ENCODE measurements at regions not wholly inside any gene's neighbourhood (a gene's known extent, or its start where the extent isn't known, plus 50 kb on each side); places are given as distances from the start of the nearest gene placed in this dataset.
A peak's percentile ranks its signal among the peaks of the same experiment; 100 is the strongest.
"Not testable (repeated sequence)": the region's sequence is repeated elsewhere in the genome, so short reads cannot be mapped to it uniquely, and the experiment has no call there.

GRCh38 chr1:234768171-234768568, 158.2 kb upstream of the IRF2BP2 start:
- H3K4me3 Mint-ChIP-seq: peak overlapping the region; percentile 76 to 80
- DNase-seq (no peak), ATAC-seq (peak; percentile 1)
- H3K9me3 Mint-ChIP-seq: peaks cover 5 to 6% of the 10 kb centered on the region in 2 donors
- no peaks in the 10 kb centered on the region for H3K27me3 Mint-ChIP-seq
- peak overlapping the region; percentile 91 to 93 for H3K27ac Mint-ChIP-seq
- peaks cover 92% of the 10 kb centered on the region for H3K4me1 Mint-ChIP-seq

DNA sequence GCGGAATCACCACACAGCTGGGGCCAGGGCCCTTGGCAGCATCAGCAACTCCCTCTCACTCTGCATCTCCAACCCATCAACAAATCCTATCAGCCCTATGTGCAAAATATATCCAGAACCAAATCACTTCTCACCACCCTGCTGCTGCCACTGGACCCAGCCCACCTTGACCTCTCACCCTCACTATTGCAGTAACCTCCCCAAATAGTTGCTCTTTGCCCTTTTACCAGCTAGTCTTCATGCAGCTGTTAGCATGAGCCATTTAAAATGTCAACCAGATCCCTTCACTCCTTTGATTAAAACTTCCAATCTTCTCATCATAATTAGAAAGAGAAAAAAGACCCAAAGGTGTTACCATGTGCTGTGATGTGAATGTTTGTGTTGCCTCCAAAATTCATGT, 155.7 kb upstream of the IRF2BP2 start:
- no peaks in the 10 kb centered on the region for H3K27me3 Mint-ChIP-seq
- no peak overlapping the region for H3K4me3 Mint-ChIP-seq
- peaks cover 0 to 5% of the 10 kb centered on the region in 2 donors for H3K9me3 Mint-ChIP-seq
- no peak for DNase-seq
- no peak overlapping the region for H3K27ac Mint-ChIP-seq
- no peak for ATAC-seq
- peaks cover 76% of the 10 kb centered on the region for H3K4me1 Mint-ChIP-seq

- no peak overlapping the region for H3K4me3 Mint-ChIP-seq
- peaks cover 0 to 5% of the 10 kb centered on the region in 2 donors for H3K9me3 Mint-ChIP-seq
- H3K4me1 Mint-ChIP-seq: peaks cover 76% of the 10 kb centered on the region
- no peak overlapping the region for H3K27ac Mint-ChIP-seq
- H3K27me3 Mint-ChIP-seq: no peaks in the 10 kb centered on the region
- ATAC-seq (no peak), DNase-seq (no peak)
Measured at GRCh38 chr1:234765181-234765580, 155.2 kb upstream of the IRF2BP2 start.

DNA sequence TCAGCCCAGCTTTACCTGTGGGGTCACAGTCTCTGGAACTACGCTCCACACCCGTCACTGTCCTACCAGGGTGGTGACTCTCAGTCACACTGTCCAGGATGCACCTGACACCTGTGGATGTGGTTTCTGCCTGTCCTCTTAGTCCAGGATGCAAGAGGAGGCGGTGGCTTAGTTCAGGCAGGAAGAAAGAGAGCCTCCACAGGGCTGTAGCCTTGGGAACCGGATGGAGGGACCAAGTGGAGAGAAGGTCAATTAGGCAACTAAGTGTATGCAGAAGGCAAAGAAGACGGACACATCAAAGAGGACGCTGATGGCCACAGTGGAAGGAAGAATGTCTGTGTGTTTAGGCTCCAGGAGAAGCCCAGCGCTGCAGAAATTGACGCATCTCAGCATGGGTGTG, 153.9 kb upstream of the IRF2BP2 start:
- ATAC-seq (no peak), DNase-seq (no peak)
- H3K4me3 Mint-ChIP-seq: no peak overlapping the region
- H3K4me1 Mint-ChIP-seq: peaks cover 76% of the 10 kb centered on the region
- peaks cover 0 to 5% of the 10 kb centered on the region in 2 donors for H3K9me3 Mint-ChIP-seq
- no peaks in the 10 kb centered on the region for H3K27me3 Mint-ChIP-seq
- peak overlapping the region in 1 of 2 donors; percentile 62 for H3K27ac Mint-ChIP-seq

DNA sequence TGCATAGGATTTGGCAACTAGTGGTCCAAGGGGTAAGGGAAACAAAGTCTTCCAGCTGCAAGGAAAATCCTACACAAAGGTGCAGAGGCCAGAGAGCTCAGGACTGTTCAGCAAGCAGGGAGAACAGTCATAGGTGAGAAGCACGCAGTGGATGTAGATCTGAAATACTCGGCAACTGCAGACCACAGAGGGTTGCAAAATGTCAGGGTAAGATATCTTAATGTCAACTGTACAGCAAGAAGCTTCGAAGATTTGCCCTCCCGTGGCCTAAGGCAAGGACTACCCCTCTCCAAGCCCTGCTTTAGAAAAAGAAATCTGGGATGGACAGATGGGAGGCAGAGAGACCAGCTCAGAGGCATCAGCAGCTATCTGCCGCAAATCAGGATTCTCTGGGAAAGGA, 153.4 kb upstream of the IRF2BP2 start:
- Mint-ChIP-seq H3K4me1 (peaks cover 76% of the 10 kb centered on the region), H3K4me3 (no peak overlapping the region), H3K27me3 (no peaks in the 10 kb centered on the region), H3K9me3 (peaks cover 0 to 5% of the 10 kb centered on the region in 2 donors), H3K27ac (no peak overlapping the region)
- ATAC-seq: no peak
- no peak for DNase-seq

GRCh38 chr1:234762127-234762526, 152.1 kb upstream of the IRF2BP2 start:
- H3K9me3 Mint-ChIP-seq, H3K27ac Mint-ChIP-seq, H3K27me3 Mint-ChIP-seq, DNase-seq, H3K4me3 Mint-ChIP-seq, ATAC-seq: not testable (repeated sequence)
- H3K4me1 Mint-ChIP-seq: peaks cover 76% of the 10 kb centered on the region

DNA sequence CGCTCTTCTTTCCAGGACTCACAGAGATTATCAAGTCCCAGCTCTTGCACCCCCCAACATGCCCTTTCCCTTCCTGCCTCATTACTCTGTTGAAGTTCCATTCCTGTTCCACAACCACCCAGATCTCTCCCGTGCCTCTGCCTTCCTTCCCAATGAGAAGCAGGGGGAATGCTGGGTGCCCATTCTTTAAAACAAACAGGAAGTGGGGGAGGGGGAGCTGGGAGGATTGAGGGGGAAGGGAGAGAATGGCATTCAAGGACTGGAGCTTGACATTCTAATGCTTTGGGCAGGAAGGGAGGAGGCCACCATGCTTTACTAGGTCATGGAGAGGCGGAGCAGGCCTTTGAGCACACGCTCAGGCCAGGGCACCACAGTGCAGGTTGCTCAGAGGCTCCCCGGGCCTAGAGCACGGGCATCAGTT, 150.3 kb upstream of the IRF2BP2 start:
- no peak overlapping the region for H3K27ac Mint-ChIP-seq
- ATAC-seq (no peak), DNase-seq (no peak)
- H3K4me1 Mint-ChIP-seq: peaks cover 78% of the 10 kb centered on the region
- H3K4me3 Mint-ChIP-seq: no peak overlapping the region
- no peaks in the 10 kb centered on the region for H3K27me3 Mint-ChIP-seq
- peaks cover 0 to 5% of the 10 kb centered on the region in 2 donors for H3K9me3 Mint-ChIP-seq

GRCh38 chr1:234759888-234760287, 149.9 kb upstream of the IRF2BP2 start:
- DNase-seq (no peak), ATAC-seq (no peak)
- Mint-ChIP-seq H3K4me1 (peaks cover 80% of the 10 kb centered on the region), H3K4me3 (no peak overlapping the region), H3K9me3 (peaks cover 0 to 5% of the 10 kb centered on the region in 2 donors), H3K27ac (peak overlapping the region in 1 of 2 donors; percentile 22), H3K27me3 (no peaks in the 10 kb centered on the region)

GRCh38 chr1:234758851-234759250, 148.9 kb upstream of the IRF2BP2 start:
- peak overlapping the region; percentile 86 to 92 for H3K27ac Mint-ChIP-seq
- DNase-seq (peak; percentile 50 to 75), ATAC-seq (peak; percentile 95)

GRCh38 chr1:234756857-234757256, 146.9 kb upstream of the IRF2BP2 start:
- no peak for DNase-seq
- no peaks in the 10 kb centered on the region for H3K27me3 Mint-ChIP-seq
- no peaks in the 10 kb centered on the region for H3K9me3 Mint-ChIP-seq
- H3K4me1 Mint-ChIP-seq: peaks cover 65% of the 10 kb centered on the region
- no peak overlapping the region for H3K27ac Mint-ChIP-seq
- ATAC-seq: no peak
- H3K4me3 Mint-ChIP-seq: peak overlapping the region in 1 of 2 donors; percentile 36

More at GRCh38 chr1:234758851-234759250, 148.9 kb upstream of the IRF2BP2 start:
- peaks cover 73% of the 10 kb centered on the region for H3K4me1 Mint-ChIP-seq
- H3K9me3 Mint-ChIP-seq: peaks cover 0 to 5% of the 10 kb centered on the region in 2 donors
- H3K4me3 Mint-ChIP-seq: peak overlapping the region; percentile 71 to 72
- no peaks in the 10 kb centered on the region for H3K27me3 Mint-ChIP-seq

- DNase-seq: no peak
- H3K4me3 Mint-ChIP-seq: peak overlapping the region in 1 of 2 donors; percentile 36
- no peaks in the 10 kb centered on the region for H3K9me3 Mint-ChIP-seq
- no peaks in the 10 kb centered on the region for H3K27me3 Mint-ChIP-seq
- H3K4me1 Mint-ChIP-seq: peaks cover 63% of the 10 kb centered on the region
- H3K27ac Mint-ChIP-seq: peak overlapping the region in 1 of 2 donors; percentile 41
- ATAC-seq: peak; percentile 13
Measured at GRCh38 chr1:234756066-234756774, 146.2 kb upstream of the IRF2BP2 start.

DNA sequence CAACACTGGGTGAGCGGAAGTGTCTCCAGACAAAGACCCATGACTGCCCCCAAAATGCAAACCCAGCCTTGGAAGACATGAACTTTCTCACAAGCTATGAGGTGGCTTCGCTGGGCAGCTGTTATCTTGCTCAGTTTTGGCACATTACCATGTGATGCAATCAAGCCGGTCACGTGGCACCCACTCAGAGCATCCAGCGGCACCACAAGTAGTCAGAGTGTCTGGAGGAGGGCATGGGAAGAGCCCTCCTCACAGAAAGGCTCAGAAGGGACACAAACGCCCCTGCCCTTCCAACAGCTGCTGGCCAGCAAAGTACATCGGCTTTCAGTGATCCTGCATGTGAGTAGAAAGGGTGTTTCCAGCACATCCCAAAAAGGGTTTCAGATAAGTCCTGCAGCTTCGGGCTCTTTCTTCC, 145.5 kb upstream of the IRF2BP2 start:
- no peak for ATAC-seq
- Mint-ChIP-seq H3K4me1 (peaks cover 55% of the 10 kb centered on the region), H3K9me3 (no peaks in the 10 kb centered on the region), H3K4me3 (no peak overlapping the region), H3K27ac (no peak overlapping the region), H3K27me3 (no peaks in the 10 kb centered on the region)
- no peak for DNase-seq

DNA sequence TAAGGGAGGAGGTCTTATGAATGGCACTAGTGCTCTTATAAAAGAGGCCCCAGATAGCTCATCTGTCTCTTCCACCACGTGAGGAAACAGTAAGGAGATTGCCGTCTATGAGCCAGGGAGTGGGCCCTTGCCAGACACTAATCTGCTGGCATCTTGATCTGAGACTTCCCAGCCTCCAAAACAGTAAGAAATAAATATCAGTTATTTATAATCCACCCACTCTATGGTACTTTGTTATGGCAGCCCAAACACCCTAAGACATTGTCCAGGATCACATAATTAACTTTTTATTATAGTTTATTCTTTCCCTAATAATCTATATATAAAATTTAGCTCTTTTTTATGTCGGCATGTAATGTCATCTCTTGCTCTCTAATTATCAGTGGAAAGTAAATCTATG, 144.0 kb upstream of the IRF2BP2 start:
- Mint-ChIP-seq H3K27ac (no peak overlapping the region), H3K4me3 (no peak overlapping the region), H3K4me1 (peaks cover 40% of the 10 kb centered on the region), H3K27me3 (no peaks in the 10 kb centered on the region), H3K9me3 (no peaks in the 10 kb centered on the region)
- no peak for DNase-seq
- no peak for ATAC-seq

- ATAC-seq: no peak
- Mint-ChIP-seq H3K27ac (no peak overlapping the region), H3K27me3 (no peaks in the 10 kb centered on the region), H3K4me1 (peaks cover 30% of the 10 kb centered on the region), H3K4me3 (no peak overlapping the region), H3K9me3 (no peaks in the 10 kb centered on the region)
- no peak for DNase-seq
Measured at GRCh38 chr1:234752927-234753326, 142.9 kb upstream of the IRF2BP2 start.

GRCh38 chr1:234751678-234752077, 141.7 kb upstream of the IRF2BP2 start:
- H3K27ac Mint-ChIP-seq: no peak overlapping the region
- no peaks in the 10 kb centered on the region for H3K27me3 Mint-ChIP-seq
- DNase-seq (no peak), ATAC-seq (no peak)
- no peak overlapping the region for H3K4me3 Mint-ChIP-seq
- H3K4me1 Mint-ChIP-seq: peaks cover 17% of the 10 kb centered on the region
- H3K9me3 Mint-ChIP-seq: no peaks in the 10 kb centered on the region

DNA sequence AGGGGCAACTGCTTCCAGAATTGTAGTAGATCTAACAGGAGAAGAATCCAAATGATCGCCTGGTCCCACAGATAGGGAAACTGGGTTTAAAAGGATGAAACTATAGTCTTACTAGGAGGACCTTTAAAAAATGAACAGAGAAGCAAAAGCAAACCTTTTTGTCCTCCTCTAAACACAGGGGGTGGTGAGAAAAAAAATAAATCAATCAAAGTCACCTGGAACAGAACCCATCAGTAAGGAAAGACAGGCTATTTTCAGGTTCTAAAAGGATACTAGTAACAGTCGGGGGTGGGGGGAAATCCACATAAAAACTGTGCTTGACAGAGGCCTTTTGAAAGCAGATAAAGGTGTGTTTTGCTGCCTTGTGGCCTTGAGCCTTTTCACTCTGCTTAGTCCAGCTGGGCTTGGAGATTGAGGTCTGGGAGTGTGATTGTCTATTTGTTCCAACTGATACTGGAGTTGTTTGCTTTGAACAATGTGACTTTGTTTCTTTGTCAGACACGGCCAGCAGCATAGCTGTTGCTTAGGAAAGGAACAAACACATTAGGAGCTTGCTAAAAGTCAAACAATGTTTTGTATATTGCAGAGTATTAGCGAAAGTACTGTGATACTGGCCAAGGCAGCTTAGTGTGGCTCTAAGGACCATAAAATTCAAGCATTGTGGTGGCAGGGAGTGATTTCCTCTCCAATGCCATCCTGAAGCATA, 141.1 kb upstream of the IRF2BP2 start:
- no peak for ATAC-seq

More for the DNA sequence above, 141.1 kb upstream of the IRF2BP2 start:
- Mint-ChIP-seq H3K27ac (peak overlapping the region in 1 of 2 donors; percentile 36), H3K9me3 (no peaks in the 10 kb centered on the region), H3K27me3 (no peaks in the 10 kb centered on the region), H3K4me1 (peaks cover 11% of the 10 kb centered on the region), H3K4me3 (no peak overlapping the region)
- no peak for DNase-seq

Measured in stimulated activated naive CD8-positive, alpha-beta T cell treated with anti-CD3 and anti-CD28 coated beads, Interleukin-15, amount 100 ng/mL, for 72 hours (primary cell).